ENCODE measurements at regions not wholly inside any gene's neighbourhood (a gene's known extent, or its start where the extent isn't known, plus 50 kb on each side); places are given as distances from the start of the nearest gene placed in this dataset.

GRCh38 chr5:3029396-3029795 is 277.9 kb upstream of the IRX2 start:
- Histone ChIP-seq H3K4me3 (no peak overlapping the region), H3F3A (replicated peaks; ENCODE audit: low read depth) (no peaks in the 10 kb centered on the region), H3K27ac (ENCODE audit: low read depth) (no peak overlapping the region), H4K20me1 (replicated peaks; ENCODE audit: insufficient read depth) (no peaks in the 10 kb centered on the region), H3K4me2 (no peak overlapping the region), H2AFZ (no peak overlapping the region), H3K9me2 (ENCODE audit: insufficient read depth) (no peaks in the 10 kb centered on the region), H3K36me3 (ENCODE audit: insufficient read depth) (no peaks in the 10 kb centered on the region), H3K79me2 (replicated peaks; ENCODE audit: insufficient read depth) (no peaks in the 10 kb centered on the region), H3K4me1 (ENCODE audit: insufficient read depth) (no peaks in the 10 kb centered on the region), H3K27me3 (ENCODE audit: insufficient read depth) (no peaks in the 10 kb centered on the region)
- H3K27me3 Mint-ChIP-seq (ENCODE audit: insufficient read depth, low read depth, poor library complexity): peaks cover 6% of the 10 kb centered on the region
- ATAC-seq (no peak), DNase-seq (ENCODE audit: low spot score) (no peak)
- H3K9me3 Mint-ChIP-seq: no peaks in the 10 kb centered on the region; the same call in 2 of the 3 replicates
- H3K4me1 Mint-ChIP-seq: peaks cover 16% of the 10 kb centered on the region
- no peak for TF ChIP-seq POLR2AphosphoS5 (IDR thresholded peaks at IDR 0.05; ENCODE audit: low read depth)
- no peak for TF ChIP-seq ZNF462 (CRISPR knock-in tag; IDR thresholded peaks at IDR 0.05)
- TF ChIP-seq REST (IDR thresholded peaks at IDR 0.05; ENCODE audit: unreplicated experiment): no peak
- TF ChIP-seq STAT1 (IDR thresholded peaks at IDR 0.05; ENCODE audit: unreplicated experiment): no peak
- TF ChIP-seq ZNF331 (CRISPR knock-in tag; IDR thresholded peaks at IDR 0.05; ENCODE audit: low read depth): no peak
- no peak for TF ChIP-seq CTCF (conservative IDR thresholded peaks at IDR 0.05; ENCODE audit: low read depth in 2 of 2)
- TF ChIP-seq NANOG (IDR thresholded peaks at IDR 0.05; ENCODE audit: borderline replicate concordance): no peak
- TF ChIP-seq EZH2 (IDR thresholded peaks at IDR 0.05; ENCODE audit: low read depth, unreplicated experiment): no peak
- TF ChIP-seq CREB1 (CRISPR knock-in tag; IDR thresholded peaks at IDR 0.05; ENCODE audit: low read depth): no peak
- no peak for TF ChIP-seq EZH2phosphoT487 (IDR thresholded peaks at IDR 0.05; ENCODE audit: unreplicated experiment)
- no peak for TF ChIP-seq JUNB (IDR thresholded peaks at IDR 0.05; ENCODE audit: unreplicated experiment)
- no peak overlapping the region for H3K27ac Mint-ChIP-seq
- H3K36me3 Mint-ChIP-seq (ENCODE audit: low read depth): no peaks in the 10 kb centered on the region; the same call in 2 of the 3 replicates
- H3K4me3 Mint-ChIP-seq: no peak overlapping the region
